Ascending aorta (tissue), 2 donors: ENCODE measurements at regions not wholly inside any gene's neighbourhood (a gene's known extent, or its start where the extent isn't known, plus 50 kb on each side); places are given as distances from the start of the nearest gene placed in this dataset.

Source experiments
- DNase-seq, 2 donors: peaks; one replicate each; pipeline ENCODE4 v3.0.0-alpha.2; 2019; ENCODE audit warnings: low spot score in 2 of 2
- H3K27ac ChIP-seq, 2 donors: fragments of 200-600 bp; sonication (generic); one replicate each; pipeline ENCODE4 v1.5.1; 2016 to 2017; ENCODE audit warnings: mild to moderate bottlenecking in 1 of 2
- H3K27me3 ChIP-seq: fragments of 200-600 bp; sonication (generic); one replicate; pipeline ENCODE4 v1.5.1; 2017
- H3K36me3 ChIP-seq, 2 donors: fragments of 200-600 bp; sonication (generic); one replicate each; pipeline ENCODE4 v1.5.1; 2016
- H3K4me1 ChIP-seq, 2 donors: fragments of 200-600 bp; sonication (generic); one replicate each; pipeline ENCODE4 v1.5.1; 2016 to 2017; ENCODE audit warnings: mild to moderate bottlenecking in 1 of 2
- H3K4me3 ChIP-seq, 2 donors: fragments of 200-600 bp; sonication (generic); one replicate each; pipeline ENCODE4 v1.5.1; 2016 to 2017; ENCODE audit warnings: mild to moderate bottlenecking in 1 of 2
- H3K9me3 ChIP-seq, 2 donors: fragments of 200-600 bp; sonication (generic); one replicate each; pipeline ENCODE4 v1.5.1; 2016
- CTCF ChIP-seq, 3 experiments: fragments of 200-600 bp in 2 of 3; fragments of 450-650 bp in 1 of 3; sonication (generic) in 2 of 3; IDR thresholded peaks; one replicate each; pipeline ENCODE4 v1.5.1; 2016 to 2019; ENCODE audit warnings: antibody characterized with exemption in 3 of 3, mild to moderate bottlenecking in 1 of 3, moderate library complexity in 1 of 3
- intact Hi-C: fragments of 100-400 bp; cut with DNase I; formaldehyde crosslinking; loops from one replicate; pipeline ENCODE4 v1.15.1; 2023

- no peaks in the 10 kb centered on the region for H3K9me3 ChIP-seq
- H3K36me3 ChIP-seq = no peaks in the 10 kb centered on the region
- no peak for DNase-seq
- no peak for TF ChIP-seq CTCF (IDR thresholded peaks at IDR 0.05)
- peaks cover 0 to 6% of the 10 kb centered on the region in 2 donors for H3K4me1 ChIP-seq
- H3K27me3 ChIP-seq = no peaks in the 10 kb centered on the region
- H3K27ac ChIP-seq = no peak overlapping the region
- intact Hi-C loops = loop anchor here (10.0 kb wide), 1 partner anchor 410 kb away; no protein-coding TSS in a partner anchor
- H3K4me3 ChIP-seq = no peak overlapping the region
Observed at GRCh38 chr3:72044231-72044855, 259.4 kb upstream of the PROK2 start.

GRCh38 chr3:72043204-72044133 is 258.5 kb upstream of the PROK2 start:
- no peak for DNase-seq
- H3K4me1 ChIP-seq = peaks cover 0 to 6% of the 10 kb centered on the region in 2 donors

GRCh38 chr3:72042397-72043203 is 257.7 kb upstream of the PROK2 start:
- Histone ChIP-seq H3K27me3 (no peaks in the 10 kb centered on the region), H3K4me3 (no peak overlapping the region), H3K9me3 (no peaks in the 10 kb centered on the region), H3K4me1 (peaks cover 0 to 6% of the 10 kb centered on the region in 2 donors), H3K36me3 (no peaks in the 10 kb centered on the region), H3K27ac (no peak overlapping the region)
- TF ChIP-seq CTCF (IDR thresholded peaks at IDR 0.05) = no peak
- DNase-seq = peak in 1 of 2 donors; percentile 80
- intact Hi-C loops = loop anchor here (10.0 kb wide), 1 partner anchor 412 kb away; no protein-coding TSS in a partner anchor

More at GRCh38 chr3:72043204-72044133, 258.5 kb upstream of the PROK2 start:
- no peaks in the 10 kb centered on the region for H3K36me3 ChIP-seq
- H3K27me3 ChIP-seq = no peaks in the 10 kb centered on the region
- TF ChIP-seq CTCF (IDR thresholded peaks at IDR 0.05) = no peak
- intact Hi-C loops = loop anchor here (10.0 kb wide), 1 partner anchor 411 kb away; no protein-coding TSS in a partner anchor
- H3K4me3 ChIP-seq = no peak overlapping the region
- H3K27ac ChIP-seq = no peak overlapping the region
- no peaks in the 10 kb centered on the region for H3K9me3 ChIP-seq

- no peak for DNase-seq
- Histone ChIP-seq H3K9me3 (no peaks in the 10 kb centered on the region), H3K27me3 (no peaks in the 10 kb centered on the region), H3K4me1 (peaks cover 0 to 6% of the 10 kb centered on the region in 2 donors), H3K36me3 (no peaks in the 10 kb centered on the region), H3K27ac (no peak overlapping the region), H3K4me3 (no peak overlapping the region)
- no peak for TF ChIP-seq CTCF (IDR thresholded peaks at IDR 0.05)
- intact Hi-C loops = loop anchor here (10.0 kb wide), 1 partner anchor 413 kb away; no protein-coding TSS in a partner anchor
Observed at GRCh38 chr3:72041511-72041910, 256.6 kb upstream of the PROK2 start.

GRCh38 chr3:72041076-72041475 is 256.1 kb upstream of the PROK2 start:
- Histone ChIP-seq H3K4me1 (peaks cover 0 to 6% of the 10 kb centered on the region in 2 donors), H3K27me3 (no peaks in the 10 kb centered on the region), H3K27ac (no peak overlapping the region), H3K9me3 (no peaks in the 10 kb centered on the region), H3K4me3 (no peak overlapping the region), H3K36me3 (no peaks in the 10 kb centered on the region)
- no peak for TF ChIP-seq CTCF (IDR thresholded peaks at IDR 0.05)
- no peak for DNase-seq
- intact Hi-C loops = loop anchor here (10.0 kb wide), 1 partner anchor 414 kb away; no protein-coding TSS in a partner anchor
